Upper lobe of left lung (tissue), 6 donors: ENCODE measurements at regions not wholly inside any gene's neighbourhood (a gene's known extent, or its start where the extent isn't known, plus 50 kb on each side); places are given as distances from the start of the nearest gene placed in this dataset.

Experiments
- ATAC-seq, 2 donors: fragments of 200-7000 bp; cut with Tn5 transposase; one replicate each; pipeline ENCODE4 v1.9.1; 2022; ENCODE audit warnings: mild to moderate bottlenecking in 2 of 2, moderate library complexity in 2 of 2; ENCODE audit not compliant: low FRiP score in 2 of 2
- DNase-seq, 2 donors: peaks; one replicate each; pipeline ENCODE4 v3.0.0-alpha.2; 2019 to 2020
- H3K27ac ChIP-seq, 4 donors: fragments of 200-600 bp; sonication (generic); one replicate each; pipeline ENCODE4 v1.5.1; 2016 to 2019
- H3K27me3 ChIP-seq, 4 donors: fragments of 200-600 bp; sonication (generic); one replicate each; pipeline ENCODE4 v1.5.1; 2017 to 2019
- H3K36me3 ChIP-seq, 4 donors: fragments of 200-600 bp; sonication (generic); one replicate each; pipeline ENCODE4 v1.5.1; 2016 to 2019
- H3K4me1 ChIP-seq, 4 donors: fragments of 200-600 bp; sonication (generic); one replicate each; pipeline ENCODE4 v1.5.1; 2018 to 2019
- H3K4me3 ChIP-seq, 4 donors: fragments of 200-600 bp; sonication (generic); one replicate each; pipeline ENCODE4 v1.5.1; 2017 to 2019; ENCODE audit warnings: mild to moderate bottlenecking in 2 of 4, moderate library complexity in 1 of 4
- H3K9me3 ChIP-seq, 4 donors: fragments of 200-600 bp; sonication (generic); one replicate each; pipeline ENCODE4 v1.5.1; 2018 to 2019
- EP300 ChIP-seq, 4 donors: sonication (generic); formaldehyde crosslinking; IDR thresholded peaks; one replicate each; pipeline ENCODE4 v1.5.1; 2017; ENCODE audit warnings: antibody characterized with exemption in 4 of 4, control low read depth in 2 of 4
- POLR2A ChIP-seq, 4 donors: fragments of 450-650 bp; IDR thresholded peaks; one replicate each; pipeline ENCODE4 v1.5.1; 2016 to 2017; ENCODE audit warnings: antibody characterized with exemption in 4 of 4, mild to moderate bottlenecking in 2 of 4
- POLR2AphosphoS5 ChIP-seq, 2 donors: sonication (generic); formaldehyde crosslinking; IDR thresholded peaks; one replicate each; pipeline ENCODE4 v1.5.1; 2017; ENCODE audit warnings: antibody characterized with exemption in 2 of 2
- WGBS, 2 donors: methylation state at CpG; one replicate each; pipeline ENCODE4 v1.1.5; 2017 to 2018; 5-methylcytosine and 5-hydroxymethylcytosine counted together
- TF ChIP-seq, protein P1 (sequence below), 6 experiments: fragments of 450-650 bp in 4 of 6; fragments of 200-600 bp in 2 of 6; sonication (generic) in 2 of 6; IDR thresholded peaks; one replicate each; pipeline ENCODE4 v1.5.1; 2016 to 2019; ENCODE audit warnings: antibody characterized with exemption in 6 of 6
- donor health status: DM: no; HTN: no; CAD: no; lungs with moderate emphysema.
- donor health status: DM: no; HTN: yes; CAD: no; lungs with severe emphysema.

GRCh38 chr1:58257003-58257402, 289.5 kb downstream of the OMA1 start:
- TF ChIP-seq POLR2A (IDR thresholded peaks at IDR 0.05): no peak
- TF ChIP-seq, protein P1, sequence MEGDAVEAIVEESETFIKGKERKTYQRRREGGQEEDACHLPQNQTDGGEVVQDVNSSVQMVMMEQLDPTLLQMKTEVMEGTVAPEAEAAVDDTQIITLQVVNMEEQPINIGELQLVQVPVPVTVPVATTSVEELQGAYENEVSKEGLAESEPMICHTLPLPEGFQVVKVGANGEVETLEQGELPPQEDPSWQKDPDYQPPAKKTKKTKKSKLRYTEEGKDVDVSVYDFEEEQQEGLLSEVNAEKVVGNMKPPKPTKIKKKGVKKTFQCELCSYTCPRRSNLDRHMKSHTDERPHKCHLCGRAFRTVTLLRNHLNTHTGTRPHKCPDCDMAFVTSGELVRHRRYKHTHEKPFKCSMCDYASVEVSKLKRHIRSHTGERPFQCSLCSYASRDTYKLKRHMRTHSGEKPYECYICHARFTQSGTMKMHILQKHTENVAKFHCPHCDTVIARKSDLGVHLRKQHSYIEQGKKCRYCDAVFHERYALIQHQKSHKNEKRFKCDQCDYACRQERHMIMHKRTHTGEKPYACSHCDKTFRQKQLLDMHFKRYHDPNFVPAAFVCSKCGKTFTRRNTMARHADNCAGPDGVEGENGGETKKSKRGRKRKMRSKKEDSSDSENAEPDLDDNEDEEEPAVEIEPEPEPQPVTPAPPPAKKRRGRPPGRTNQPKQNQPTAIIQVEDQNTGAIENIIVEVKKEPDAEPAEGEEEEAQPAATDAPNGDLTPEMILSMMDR (IDR thresholded peaks at IDR 0.05): no peak
- no peak for TF ChIP-seq EP300 (IDR thresholded peaks at IDR 0.05)
- no peak for TF ChIP-seq POLR2AphosphoS5 (IDR thresholded peaks at IDR 0.05)
- H3K27me3 ChIP-seq: no peaks in the 10 kb centered on the region
- H3K36me3 ChIP-seq: no peaks in the 10 kb centered on the region
- no peak for DNase-seq
- H3K9me3 ChIP-seq: no peaks in the 10 kb centered on the region
- H3K27ac ChIP-seq: no peak overlapping the region
- no peak overlapping the region for H3K4me3 ChIP-seq
- ATAC-seq: no peak
- WGBS, 2 donors: 92 to 100% methylated on average over 1 of the region's 1 CpG
- no peaks in the 10 kb centered on the region for H3K4me1 ChIP-seq

DNA sequence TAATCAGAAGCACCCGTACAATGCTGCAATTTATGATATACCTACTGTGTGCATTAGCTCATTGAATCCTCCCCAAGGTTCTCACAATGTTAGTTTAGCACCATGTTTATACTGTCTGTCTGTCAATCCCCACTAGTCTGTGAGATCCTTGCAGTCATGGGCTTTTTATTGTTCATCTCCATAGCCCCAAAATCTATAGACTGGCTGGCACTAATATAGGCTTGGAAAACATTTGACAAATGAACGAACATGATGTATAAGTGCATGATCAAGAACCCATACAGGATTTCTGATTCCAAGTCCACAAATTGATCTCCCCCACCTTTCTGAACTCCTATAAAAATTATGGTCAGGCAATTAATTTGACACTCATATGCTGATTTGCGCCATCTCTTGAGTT, 290.0 kb downstream of the OMA1 start:
- H3K9me3 ChIP-seq: no peaks in the 10 kb centered on the region
- ATAC-seq (no peak), DNase-seq (no peak)
- H3K36me3 ChIP-seq: no peaks in the 10 kb centered on the region
- TF ChIP-seq POLR2AphosphoS5 (IDR thresholded peaks at IDR 0.05) (no peak), POLR2A (IDR thresholded peaks at IDR 0.05) (no peak)
- no peak overlapping the region for H3K4me3 ChIP-seq
- H3K27ac ChIP-seq: no peak overlapping the region
- H3K27me3 ChIP-seq: no peaks in the 10 kb centered on the region
- no peaks in the 10 kb centered on the region for H3K4me1 ChIP-seq
- 60 to 92% methylated on average over 3 of the region's 3 CpGs for WGBS, 2 donors

- ATAC-seq (no peak), DNase-seq (no peak)
- 86 to 94% methylated on average over 10 of the region's 10 CpGs for WGBS, 2 donors
- Histone ChIP-seq H3K27ac (no peak overlapping the region), H3K9me3 (no peaks in the 10 kb centered on the region), H3K4me3 (no peak overlapping the region), H3K4me1 (no peaks in the 10 kb centered on the region), H3K36me3 (no peaks in the 10 kb centered on the region), H3K27me3 (no peaks in the 10 kb centered on the region)
- TF ChIP-seq POLR2A (IDR thresholded peaks at IDR 0.05) (no peak), EP300 (IDR thresholded peaks at IDR 0.05) (no peak), POLR2AphosphoS5 (IDR thresholded peaks at IDR 0.05) (no peak)
- TF ChIP-seq, protein P1 (IDR thresholded peaks at IDR 0.05): no peak
Observed at GRCh38 chr1:58256041-58256440, 290.5 kb downstream of the OMA1 start.

DNA sequence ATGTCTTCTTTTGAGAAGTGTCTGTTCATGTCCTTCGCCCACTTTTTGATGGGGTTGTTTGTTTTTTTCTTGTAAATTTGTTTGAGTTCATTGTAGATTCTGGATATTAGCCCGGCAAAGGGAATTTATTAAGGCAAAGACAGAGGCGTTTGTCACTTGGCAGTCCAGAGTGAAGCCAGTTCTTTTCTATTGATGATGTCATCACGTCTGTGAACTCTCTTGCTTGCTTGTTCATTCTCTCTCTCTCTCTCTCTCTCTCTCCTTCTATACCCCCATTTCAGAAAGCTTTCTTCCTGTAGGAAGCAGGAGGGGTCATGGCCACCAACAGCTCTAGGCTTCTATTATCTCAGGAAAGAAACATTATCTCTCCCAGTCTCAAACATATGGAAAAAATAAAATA, 291.3 kb downstream of the OMA1 start:
- peaks cover 0 to 1% (median 0%) of the 10 kb centered on the region in 4 donors for H3K27me3 ChIP-seq
- TF ChIP-seq, protein P1 (IDR thresholded peaks at IDR 0.05): no peak
- TF ChIP-seq EP300 (IDR thresholded peaks at IDR 0.05) (no peak), POLR2A (IDR thresholded peaks at IDR 0.05) (no peak), POLR2AphosphoS5 (IDR thresholded peaks at IDR 0.05) (no peak)
- no peak overlapping the region for H3K4me3 ChIP-seq
- ATAC-seq (no peak), DNase-seq (no peak)
- WGBS, 2 donors: 80 to 89% methylated on average over 4 of the region's 4 CpGs
- peaks cover 0 to 2% (median 1%) of the 10 kb centered on the region in 4 donors for H3K4me1 ChIP-seq
- H3K36me3 ChIP-seq: no peaks in the 10 kb centered on the region
- no peak overlapping the region for H3K27ac ChIP-seq
- H3K9me3 ChIP-seq: no peaks in the 10 kb centered on the region

- no peaks in the 10 kb centered on the region for H3K36me3 ChIP-seq
- H3K4me3 ChIP-seq: no peak overlapping the region
- H3K27me3 ChIP-seq: peaks cover 0 to 21% (median 5%) of the 10 kb centered on the region in 4 donors
- no peaks in the 10 kb centered on the region for H3K9me3 ChIP-seq
- peaks cover 8 to 22% (median 12%) of the 10 kb centered on the region in 4 donors for H3K4me1 ChIP-seq
- no peak overlapping the region for H3K27ac ChIP-seq
- no peak for TF ChIP-seq POLR2AphosphoS5 (IDR thresholded peaks at IDR 0.05)
- TF ChIP-seq POLR2A (IDR thresholded peaks at IDR 0.05): no peak
- 37 to 42% methylated on average over 4 of the region's 4 CpGs for WGBS, 2 donors
- ATAC-seq: no peak
- no peak for DNase-seq
Observed at GRCh38 chr1:58251430-58252073, 295.0 kb downstream of the OMA1 start.

GRCh38 chr1:58250587-58250948, 296.0 kb downstream of the OMA1 start:
- no peak for TF ChIP-seq EP300 (IDR thresholded peaks at IDR 0.05)
- TF ChIP-seq, protein P1 (IDR thresholded peaks at IDR 0.05): no peak
- TF ChIP-seq POLR2A (IDR thresholded peaks at IDR 0.05): no peak
- no peak for TF ChIP-seq POLR2AphosphoS5 (IDR thresholded peaks at IDR 0.05)
- Histone ChIP-seq H3K27ac (no peak overlapping the region), H3K9me3 (no peaks in the 10 kb centered on the region), H3K27me3 (peaks cover 0 to 21% (median 5%) of the 10 kb centered on the region in 4 donors), H3K4me1 (peaks cover 8 to 22% (median 12%) of the 10 kb centered on the region in 4 donors), H3K36me3 (no peaks in the 10 kb centered on the region), H3K4me3 (no peak overlapping the region)
- ATAC-seq (no peak), DNase-seq (no peak)
- 11 to 17% methylated on average over 5 to 9 of the region's 9 CpGs for WGBS, 2 donors
